LNCAP (cell line): ENCODE measurements at regions not wholly inside any gene's neighbourhood (a gene's known extent, or its start where the extent isn't known, plus 50 kb on each side); places are given as distances from the start of the nearest gene placed in this dataset.
A peak's percentile ranks its signal among the peaks of the same experiment; 100 is the strongest.

Experiments
- CTCF ChIP-seq: fragments of 450-650 bp; IDR thresholded peaks from 2 replicates; pipeline ENCODE4 v1.5.1; 2017; ENCODE audit warnings: mild to moderate bottlenecking

GRCh38 chr2:204356151-204356641 lies 189.1 kb upstream of the PARD3B start:
- no peak for TF ChIP-seq CTCF

DNA sequence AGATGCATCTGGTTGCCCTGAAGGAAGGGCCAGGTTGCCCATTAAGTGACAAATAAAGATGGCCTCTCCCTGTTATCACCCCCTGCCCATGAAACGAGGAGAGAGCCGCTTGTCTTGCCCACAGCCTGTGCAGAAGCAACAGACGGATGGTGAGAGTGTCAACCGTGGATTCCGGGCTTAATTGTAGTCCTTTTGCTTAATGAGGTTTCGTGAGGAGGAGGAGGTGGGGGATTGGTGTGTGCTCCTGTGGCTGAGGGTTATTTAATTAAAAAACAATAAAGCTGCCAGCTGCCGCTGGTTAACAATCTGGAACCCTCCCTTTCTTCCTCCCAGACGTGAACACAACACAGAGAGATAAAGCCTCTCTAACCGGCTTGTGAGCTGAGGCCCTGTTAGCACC lies 188.0 kb upstream of the PARD3B start:
- TF ChIP-seq CTCF: no peak

GRCh38 chr2:204359076-204359475 lies 186.2 kb upstream of the PARD3B start:
- no peak for TF ChIP-seq CTCF

DNA sequence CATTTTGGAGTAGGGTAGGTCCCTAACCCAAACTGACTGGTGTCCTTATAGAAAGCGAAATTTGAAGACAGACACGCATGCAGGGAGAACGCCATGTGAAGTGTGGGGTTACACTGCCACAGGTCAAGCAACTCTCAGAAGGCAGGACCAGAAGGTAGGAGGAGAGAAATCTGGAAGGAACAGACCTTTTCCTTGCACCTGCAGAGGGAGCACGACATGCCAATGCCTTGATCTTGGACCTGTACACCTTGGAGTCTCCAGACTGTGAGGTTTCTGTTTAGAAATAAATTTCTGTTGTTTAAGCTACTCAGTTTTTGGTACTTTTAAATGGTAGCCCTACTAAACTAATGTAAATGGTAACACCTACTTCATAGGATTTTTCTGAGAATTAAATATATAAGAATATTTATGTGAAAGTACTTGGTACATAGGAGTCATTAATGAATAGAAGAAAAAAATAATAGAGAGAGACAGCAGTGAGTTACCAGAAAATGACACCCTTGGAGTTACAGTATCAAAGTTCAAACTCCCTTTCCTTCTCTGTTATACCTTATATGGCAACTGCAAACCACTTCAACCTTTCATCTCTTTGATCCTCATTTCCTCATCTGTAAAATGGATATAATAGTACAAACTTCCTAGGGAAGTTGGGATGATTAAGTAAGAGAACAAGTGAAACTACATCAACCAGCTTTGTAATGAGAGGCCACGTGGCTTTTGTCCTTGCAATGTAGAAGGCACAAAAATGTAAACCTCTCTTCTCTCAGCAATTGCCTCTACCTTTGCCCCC lies 184.9 kb upstream of the PARD3B start:
- TF ChIP-seq CTCF: peak; percentile 17; the same call in 1 of the 2 replicates

DNA sequence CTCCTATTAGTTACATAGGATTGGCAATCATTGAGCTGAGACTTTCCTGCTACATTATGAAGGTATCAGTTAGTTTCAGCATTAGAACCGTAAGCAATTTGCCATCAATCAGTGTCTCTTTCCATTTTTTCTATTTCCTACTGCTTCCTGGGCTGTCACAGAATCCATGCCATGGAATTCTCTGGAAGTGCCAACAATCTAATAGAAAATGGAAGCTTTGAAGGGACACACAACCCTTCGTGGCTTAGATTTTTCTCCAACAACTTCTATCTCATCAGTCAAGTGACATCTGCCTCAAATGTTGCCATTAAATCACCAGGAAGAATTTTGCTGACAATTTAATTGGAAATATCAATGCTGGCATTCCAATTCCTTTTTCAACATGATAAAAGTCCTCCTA lies 183.5 kb upstream of the PARD3B start:
- no peak for TF ChIP-seq CTCF

GRCh38 chr2:204362581-204362980 lies 182.7 kb upstream of the PARD3B start:
- TF ChIP-seq CTCF: no peak

- no peak for TF ChIP-seq CTCF
Measured at GRCh38 chr2:204363513-204363912, 181.8 kb upstream of the PARD3B start.
